ENCODE measurements at regions not wholly inside any gene's neighbourhood (a gene's known extent, or its start where the extent isn't known, plus 50 kb on each side); places are given as distances from the start of the nearest gene placed in this dataset.

- DNase-seq (ENCODE audit: low read depth) = no peak
- no peak overlapping the region for H3K4me3 ChIP-seq (ENCODE audit: low read depth, low read length)
- H3K27me3 ChIP-seq (ENCODE audit: control insufficient read depth, insufficient read depth, low read length) = no peaks in the 10 kb centered on the region
- TF ChIP-seq CTCF (IDR thresholded peaks at IDR 0.05; ENCODE audit: insufficient read depth, low read length, poor library complexity, severe bottlenecking) = no peak
- no peaks in the 10 kb centered on the region for H3K36me3 ChIP-seq (ENCODE audit: control insufficient read depth, insufficient read depth, low read length)
These were observed 284.8 kb upstream of the PPP2R2D start for GRCh38 chr10:131616040-131616439.

- no peak overlapping the region for H3K4me3 ChIP-seq (ENCODE audit: low read depth, low read length)
- H3K36me3 ChIP-seq (ENCODE audit: control insufficient read depth, insufficient read depth, low read length) = no peaks in the 10 kb centered on the region
- DNase-seq (ENCODE audit: low read depth) = no peak
- TF ChIP-seq CTCF (IDR thresholded peaks at IDR 0.05; ENCODE audit: insufficient read depth, low read length, poor library complexity, severe bottlenecking) = no peak
- no peaks in the 10 kb centered on the region for H3K27me3 ChIP-seq (ENCODE audit: control insufficient read depth, insufficient read depth, low read length)
These were observed 283.5 kb upstream of the PPP2R2D start for GRCh38 chr10:131617113-131617858.

- DNase-seq (ENCODE audit: low read depth) = no peak
- Histone ChIP-seq H3K36me3 (ENCODE audit: control insufficient read depth, insufficient read depth, low read length) (no peaks in the 10 kb centered on the region), H3K4me3 (ENCODE audit: low read depth, low read length) (no peak overlapping the region), H3K27me3 (ENCODE audit: control insufficient read depth, insufficient read depth, low read length) (no peaks in the 10 kb centered on the region)
- no peak for TF ChIP-seq CTCF (IDR thresholded peaks at IDR 0.05; ENCODE audit: insufficient read depth, low read length, poor library complexity, severe bottlenecking)
These were observed 282.1 kb upstream of the PPP2R2D start for GRCh38 chr10:131618587-131619267.

GRCh38 chr10:131620314-131620713 is 280.5 kb upstream of the PPP2R2D start:
- Histone ChIP-seq H3K36me3 (ENCODE audit: control insufficient read depth, insufficient read depth, low read length) (no peaks in the 10 kb centered on the region), H3K4me3 (ENCODE audit: low read depth, low read length) (no peak overlapping the region), H3K27me3 (ENCODE audit: control insufficient read depth, insufficient read depth, low read length) (no peaks in the 10 kb centered on the region)
- DNase-seq (ENCODE audit: low read depth) = no peak
- no peak for TF ChIP-seq CTCF (IDR thresholded peaks at IDR 0.05; ENCODE audit: insufficient read depth, low read length, poor library complexity, severe bottlenecking)

GRCh38 chr10:131620904-131621303 is 279.9 kb upstream of the PPP2R2D start:
- no peaks in the 10 kb centered on the region for H3K27me3 ChIP-seq (ENCODE audit: control insufficient read depth, insufficient read depth, low read length)
- no peaks in the 10 kb centered on the region for H3K36me3 ChIP-seq (ENCODE audit: control insufficient read depth, insufficient read depth, low read length)
- H3K4me3 ChIP-seq (ENCODE audit: low read depth, low read length) = no peak overlapping the region
- DNase-seq (ENCODE audit: low read depth) = no peak
- TF ChIP-seq CTCF (IDR thresholded peaks at IDR 0.05; ENCODE audit: insufficient read depth, low read length, poor library complexity, severe bottlenecking) = no peak

Measured in kidney epithelial cell (primary cell).